ENCODE measurements at regions not wholly inside any gene's neighbourhood (a gene's known extent, or its start where the extent isn't known, plus 50 kb on each side); places are given as distances from the start of the nearest gene placed in this dataset.

DNA sequence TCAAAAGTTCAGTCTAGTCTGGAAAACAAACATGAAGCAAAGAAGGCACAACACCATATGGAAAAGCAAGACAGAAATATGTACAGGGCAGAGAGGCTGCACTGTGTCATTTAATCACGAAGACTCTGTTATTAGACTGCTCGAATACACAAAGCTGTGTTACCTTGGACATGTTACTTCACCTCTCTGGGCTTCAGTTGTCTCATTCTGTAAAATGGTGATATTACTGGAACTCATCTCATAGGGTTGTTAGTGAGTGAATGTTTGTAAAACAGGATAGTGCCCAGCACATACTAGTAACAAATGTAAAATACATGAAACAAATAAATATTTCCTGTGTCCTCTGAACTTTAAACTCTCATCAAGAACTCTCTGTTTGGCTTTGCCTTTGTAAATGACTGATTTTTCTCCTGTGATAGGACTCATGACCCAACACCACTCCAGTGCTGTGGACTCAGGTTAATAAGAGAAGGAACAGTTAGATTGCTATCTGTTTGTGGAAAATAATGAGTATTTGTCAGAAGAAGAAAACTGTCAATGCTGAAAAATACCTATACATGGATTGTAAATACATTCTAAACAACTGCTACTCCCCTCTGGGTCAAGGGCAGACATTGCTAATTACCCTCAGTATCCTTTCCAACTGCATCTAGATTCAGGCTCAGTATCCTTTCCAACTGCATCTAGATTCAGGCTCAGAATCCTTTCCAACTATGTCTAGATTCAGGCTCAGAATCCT is 62.3 kb downstream of the ZIC5 start (continued):
- TF ChIP-seq RARA (CRISPR knock-in tag; IDR thresholded peaks at IDR 0.05) (peak; percentile 54; the same call in 1 of the 2 replicates), ZFP36 (IDR thresholded peaks at IDR 0.05; ENCODE audit: borderline replicate concordance, low read depth, low read length, partially characterized antibody) (peak; percentile 63), MEF2D (CRISPR knock-in tag; IDR thresholded peaks at IDR 0.05) (no peak), THRA (CRISPR knock-in tag; IDR thresholded peaks at IDR 0.05; ENCODE audit: borderline replicate concordance) (no peak), HDAC1 (CRISPR knock-in tag; IDR thresholded peaks at IDR 0.05) (0 out of 2 replicates have a peak, but pooled peaks have one; percentile 12), RBAK (CRISPR knock-in tag; IDR thresholded peaks at IDR 0.05) (no peak), ZNF432 (CRISPR knock-in tag; IDR thresholded peaks at IDR 0.05; ENCODE audit: borderline replicate concordance) (no peak), ARHGAP35 (CRISPR knock-in tag; IDR thresholded peaks at IDR 0.05; ENCODE audit: borderline replicate concordance) (no peak), ZSCAN9 (CRISPR knock-in tag; IDR thresholded peaks at IDR 0.05; ENCODE audit: borderline replicate concordance) (peak; percentile 94), ADNP (CRISPR knock-in tag; IDR thresholded peaks at IDR 0.05) (no peak), ZSCAN25 (CRISPR knock-in tag; IDR thresholded peaks at IDR 0.05) (no peak)
- TF ChIP-seq, protein P1, sequence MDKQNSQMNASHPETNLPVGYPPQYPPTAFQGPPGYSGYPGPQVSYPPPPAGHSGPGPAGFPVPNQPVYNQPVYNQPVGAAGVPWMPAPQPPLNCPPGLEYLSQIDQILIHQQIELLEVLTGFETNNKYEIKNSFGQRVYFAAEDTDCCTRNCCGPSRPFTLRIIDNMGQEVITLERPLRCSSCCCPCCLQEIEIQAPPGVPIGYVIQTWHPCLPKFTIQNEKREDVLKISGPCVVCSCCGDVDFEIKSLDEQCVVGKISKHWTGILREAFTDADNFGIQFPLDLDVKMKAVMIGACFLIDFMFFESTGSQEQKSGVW (CRISPR knock-in tag; IDR thresholded peaks at IDR 0.05; ENCODE audit: borderline replicate concordance), result no peak
- TF ChIP-seq, protein P2, sequence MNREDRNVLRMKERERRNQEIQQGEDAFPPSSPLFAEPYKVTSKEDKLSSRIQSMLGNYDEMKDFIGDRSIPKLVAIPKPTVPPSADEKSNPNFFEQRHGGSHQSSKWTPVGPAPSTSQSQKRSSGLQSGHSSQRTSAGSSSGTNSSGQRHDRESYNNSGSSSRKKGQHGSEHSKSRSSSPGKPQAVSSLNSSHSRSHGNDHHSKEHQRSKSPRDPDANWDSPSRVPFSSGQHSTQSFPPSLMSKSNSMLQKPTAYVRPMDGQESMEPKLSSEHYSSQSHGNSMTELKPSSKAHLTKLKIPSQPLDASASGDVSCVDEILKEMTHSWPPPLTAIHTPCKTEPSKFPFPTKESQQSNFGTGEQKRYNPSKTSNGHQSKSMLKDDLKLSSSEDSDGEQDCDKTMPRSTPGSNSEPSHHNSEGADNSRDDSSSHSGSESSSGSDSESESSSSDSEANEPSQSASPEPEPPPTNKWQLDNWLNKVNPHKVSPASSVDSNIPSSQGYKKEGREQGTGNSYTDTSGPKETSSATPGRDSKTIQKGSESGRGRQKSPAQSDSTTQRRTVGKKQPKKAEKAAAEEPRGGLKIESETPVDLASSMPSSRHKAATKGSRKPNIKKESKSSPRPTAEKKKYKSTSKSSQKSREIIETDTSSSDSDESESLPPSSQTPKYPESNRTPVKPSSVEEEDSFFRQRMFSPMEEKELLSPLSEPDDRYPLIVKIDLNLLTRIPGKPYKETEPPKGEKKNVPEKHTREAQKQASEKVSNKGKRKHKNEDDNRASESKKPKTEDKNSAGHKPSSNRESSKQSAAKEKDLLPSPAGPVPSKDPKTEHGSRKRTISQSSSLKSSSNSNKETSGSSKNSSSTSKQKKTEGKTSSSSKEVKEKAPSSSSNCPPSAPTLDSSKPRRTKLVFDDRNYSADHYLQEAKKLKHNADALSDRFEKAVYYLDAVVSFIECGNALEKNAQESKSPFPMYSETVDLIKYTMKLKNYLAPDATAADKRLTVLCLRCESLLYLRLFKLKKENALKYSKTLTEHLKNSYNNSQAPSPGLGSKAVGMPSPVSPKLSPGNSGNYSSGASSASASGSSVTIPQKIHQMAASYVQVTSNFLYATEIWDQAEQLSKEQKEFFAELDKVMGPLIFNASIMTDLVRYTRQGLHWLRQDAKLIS (CRISPR knock-in tag; IDR thresholded peaks at IDR 0.05), result no peak
- TF ChIP-seq, protein P3, sequence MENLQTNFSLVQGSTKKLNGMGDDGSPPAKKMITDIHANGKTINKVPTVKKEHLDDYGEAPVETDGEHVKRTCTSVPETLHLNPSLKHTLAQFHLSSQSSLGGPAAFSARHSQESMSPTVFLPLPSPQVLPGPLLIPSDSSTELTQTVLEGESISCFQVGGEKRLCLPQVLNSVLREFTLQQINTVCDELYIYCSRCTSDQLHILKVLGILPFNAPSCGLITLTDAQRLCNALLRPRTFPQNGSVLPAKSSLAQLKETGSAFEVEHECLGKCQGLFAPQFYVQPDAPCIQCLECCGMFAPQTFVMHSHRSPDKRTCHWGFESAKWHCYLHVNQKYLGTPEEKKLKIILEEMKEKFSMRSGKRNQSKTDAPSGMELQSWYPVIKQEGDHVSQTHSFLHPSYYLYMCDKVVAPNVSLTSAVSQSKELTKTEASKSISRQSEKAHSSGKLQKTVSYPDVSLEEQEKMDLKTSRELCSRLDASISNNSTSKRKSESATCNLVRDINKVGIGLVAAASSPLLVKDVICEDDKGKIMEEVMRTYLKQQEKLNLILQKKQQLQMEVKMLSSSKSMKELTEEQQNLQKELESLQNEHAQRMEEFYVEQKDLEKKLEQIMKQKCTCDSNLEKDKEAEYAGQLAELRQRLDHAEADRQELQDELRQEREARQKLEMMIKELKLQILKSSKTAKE (CRISPR knock-in tag; IDR thresholded peaks at IDR 0.05; ENCODE audit: borderline replicate concordance), result no peak
- TF ChIP-seq, protein P4, sequence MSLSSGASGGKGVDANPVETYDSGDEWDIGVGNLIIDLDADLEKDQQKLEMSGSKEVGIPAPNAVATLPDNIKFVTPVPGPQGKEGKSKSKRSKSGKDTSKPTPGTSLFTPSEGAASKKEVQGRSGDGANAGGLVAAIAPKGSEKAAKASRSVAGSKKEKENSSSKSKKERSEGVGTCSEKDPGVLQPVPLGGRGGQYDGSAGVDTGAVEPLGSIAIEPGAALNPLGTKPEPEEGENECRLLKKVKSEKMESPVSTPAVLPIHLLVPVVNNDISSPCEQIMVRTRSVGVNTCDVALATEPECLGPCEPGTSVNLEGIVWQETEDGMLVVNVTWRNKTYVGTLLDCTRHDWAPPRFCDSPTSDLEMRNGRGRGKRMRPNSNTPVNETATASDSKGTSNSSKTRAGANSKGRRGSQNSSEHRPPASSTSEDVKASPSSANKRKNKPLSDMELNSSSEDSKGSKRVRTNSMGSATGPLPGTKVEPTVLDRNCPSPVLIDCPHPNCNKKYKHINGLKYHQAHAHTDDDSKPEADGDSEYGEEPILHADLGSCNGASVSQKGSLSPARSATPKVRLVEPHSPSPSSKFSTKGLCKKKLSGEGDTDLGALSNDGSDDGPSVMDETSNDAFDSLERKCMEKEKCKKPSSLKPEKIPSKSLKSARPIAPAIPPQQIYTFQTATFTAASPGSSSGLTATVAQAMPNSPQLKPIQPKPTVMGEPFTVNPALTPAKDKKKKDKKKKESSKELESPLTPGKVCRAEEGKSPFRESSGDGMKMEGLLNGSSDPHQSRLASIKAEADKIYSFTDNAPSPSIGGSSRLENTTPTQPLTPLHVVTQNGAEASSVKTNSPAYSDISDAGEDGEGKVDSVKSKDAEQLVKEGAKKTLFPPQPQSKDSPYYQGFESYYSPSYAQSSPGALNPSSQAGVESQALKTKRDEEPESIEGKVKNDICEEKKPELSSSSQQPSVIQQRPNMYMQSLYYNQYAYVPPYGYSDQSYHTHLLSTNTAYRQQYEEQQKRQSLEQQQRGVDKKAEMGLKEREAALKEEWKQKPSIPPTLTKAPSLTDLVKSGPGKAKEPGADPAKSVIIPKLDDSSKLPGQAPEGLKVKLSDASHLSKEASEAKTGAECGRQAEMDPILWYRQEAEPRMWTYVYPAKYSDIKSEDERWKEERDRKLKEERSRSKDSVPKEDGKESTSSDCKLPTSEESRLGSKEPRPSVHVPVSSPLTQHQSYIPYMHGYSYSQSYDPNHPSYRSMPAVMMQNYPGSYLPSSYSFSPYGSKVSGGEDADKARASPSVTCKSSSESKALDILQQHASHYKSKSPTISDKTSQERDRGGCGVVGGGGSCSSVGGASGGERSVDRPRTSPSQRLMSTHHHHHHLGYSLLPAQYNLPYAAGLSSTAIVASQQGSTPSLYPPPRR (CRISPR knock-in tag; IDR thresholded peaks at IDR 0.05; ENCODE audit: borderline replicate concordance), result 0 out of 2 replicates have a peak, but pooled peaks have one; percentile 14
